ENCODE measurements at regions not wholly inside any gene's neighbourhood (a gene's known extent, or its start where the extent isn't known, plus 50 kb on each side); places are given as distances from the start of the nearest gene placed in this dataset.

DNA sequence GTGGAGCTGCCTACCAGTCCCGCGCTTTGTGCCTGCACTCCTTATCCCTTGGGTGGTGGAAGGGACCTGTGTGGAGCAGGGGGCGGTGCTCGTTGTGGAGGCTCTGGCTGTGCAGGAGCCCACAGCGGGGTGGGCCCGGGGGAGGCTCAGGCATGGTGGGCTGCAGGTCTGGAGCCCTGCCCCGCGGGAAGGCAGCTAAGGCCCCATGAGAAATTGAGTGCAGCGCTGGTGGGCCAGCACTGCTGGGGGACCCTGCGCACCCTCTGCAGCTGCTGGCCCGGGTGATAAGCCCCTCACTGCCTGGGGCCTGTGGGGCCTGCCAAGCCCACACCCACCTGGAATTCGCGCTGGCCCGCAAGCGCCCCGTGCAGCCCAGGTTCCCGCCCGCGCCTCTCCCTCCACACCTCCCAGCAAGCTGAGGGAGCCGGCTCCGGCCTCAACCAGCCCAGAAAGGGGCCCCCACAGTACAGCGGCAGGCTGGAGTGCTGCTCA is 859.6 kb upstream of the KCND2 start:
- TF ChIP-seq, protein P1, sequence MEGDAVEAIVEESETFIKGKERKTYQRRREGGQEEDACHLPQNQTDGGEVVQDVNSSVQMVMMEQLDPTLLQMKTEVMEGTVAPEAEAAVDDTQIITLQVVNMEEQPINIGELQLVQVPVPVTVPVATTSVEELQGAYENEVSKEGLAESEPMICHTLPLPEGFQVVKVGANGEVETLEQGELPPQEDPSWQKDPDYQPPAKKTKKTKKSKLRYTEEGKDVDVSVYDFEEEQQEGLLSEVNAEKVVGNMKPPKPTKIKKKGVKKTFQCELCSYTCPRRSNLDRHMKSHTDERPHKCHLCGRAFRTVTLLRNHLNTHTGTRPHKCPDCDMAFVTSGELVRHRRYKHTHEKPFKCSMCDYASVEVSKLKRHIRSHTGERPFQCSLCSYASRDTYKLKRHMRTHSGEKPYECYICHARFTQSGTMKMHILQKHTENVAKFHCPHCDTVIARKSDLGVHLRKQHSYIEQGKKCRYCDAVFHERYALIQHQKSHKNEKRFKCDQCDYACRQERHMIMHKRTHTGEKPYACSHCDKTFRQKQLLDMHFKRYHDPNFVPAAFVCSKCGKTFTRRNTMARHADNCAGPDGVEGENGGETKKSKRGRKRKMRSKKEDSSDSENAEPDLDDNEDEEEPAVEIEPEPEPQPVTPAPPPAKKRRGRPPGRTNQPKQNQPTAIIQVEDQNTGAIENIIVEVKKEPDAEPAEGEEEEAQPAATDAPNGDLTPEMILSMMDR (conservative IDR thresholded peaks at IDR 0.05): no peak
- TF ChIP-seq EZH2 (IDR thresholded peaks at IDR 0.05; ENCODE audit: low read depth): no peak
